HepG2 (cell line): ENCODE measurements at regions not wholly inside any gene's neighbourhood (a gene's known extent, or its start where the extent isn't known, plus 50 kb on each side); places are given as distances from the start of the nearest gene placed in this dataset.
A peak's percentile ranks its signal among the peaks of the same experiment; 100 is the strongest.

ENCODE experiments used
- BCL6 ChIP-seq: IDR thresholded peaks from 2 replicates; pipeline ENCODE4 v1.6.1; 2016; ENCODE audit warnings: missing genetic modification reagents, missing compliant biosample characterization
- BCLAF1 ChIP-seq: fragments of 450-650 bp; IDR thresholded peaks from 2 replicates; pipeline ENCODE4 v1.6.1; 2017; ENCODE audit warnings: mild to moderate bottlenecking
- CCAR2 ChIP-seq: fragments of 200-400 bp; formaldehyde crosslinking; optimal IDR thresholded peaks from 2 replicates; pipeline ENCODE3; 2018; ENCODE audit warnings: low read depth, mild to moderate bottlenecking, low read length, moderate library complexity
- ELF3 ChIP-seq: IDR thresholded peaks from 2 replicates; pipeline ENCODE4 v1.6.1; 2016; ENCODE audit warnings: missing genetic modification reagents, missing compliant biosample characterization
- EZH2 ChIP-seq: conservative IDR thresholded peaks from 2 replicates; pipeline ENCODE4 v1.6.1; 2012; ENCODE audit warnings: mild to moderate bottlenecking, low read depth, low read length, moderate library complexity
- GABPA ChIP-seq, 2 experiments: IDR thresholded peaks; 2 replicates each; pipeline ENCODE4 v1.6.1; 2011 to 2016; ENCODE audit warnings: low read depth in 2 of 2, low read length in 1 of 2, missing biosample characterization in 1 of 2, missing genetic modification characterization in 1 of 2
- ISX ChIP-seq: sonication (generic); formaldehyde crosslinking; conservative IDR thresholded peaks from 2 replicates; pipeline ENCODE4 v1.5.0; 2020; ENCODE audit warnings: missing genetic modification reagents
- MIER2 ChIP-seq: IDR thresholded peaks from 2 replicates; pipeline ENCODE4 v1.6.1; 2016; ENCODE audit warnings: missing biosample characterization, missing genetic modification reagents
- NR0B2 ChIP-seq: sonication (generic); formaldehyde crosslinking; IDR thresholded peaks from 2 replicates; pipeline ENCODE4 v1.4.0; 2020; ENCODE audit warnings: mild to moderate bottlenecking, missing genetic modification reagents
- ONECUT2 ChIP-seq: sonication (generic); formaldehyde crosslinking; IDR thresholded peaks from 2 replicates; pipeline ENCODE4 v1.4.0; 2020; ENCODE audit warnings: missing genetic modification reagents
- PBX3 ChIP-seq: sonication (generic); formaldehyde crosslinking; IDR thresholded peaks from 2 replicates; pipeline ENCODE4 v1.8.1; 2023; ENCODE audit warnings: missing genetic modification reagents, inconsistent platforms, borderline replicate concordance
- SAFB2 ChIP-seq: sonication (generic); formaldehyde crosslinking; IDR thresholded peaks from 2 replicates; pipeline ENCODE4 v1.5.1; 2020; ENCODE audit warnings: missing genetic modification reagents, low read depth, mild to moderate bottlenecking, borderline replicate concordance
- SALL1 ChIP-seq: sonication (generic); formaldehyde crosslinking; IDR thresholded peaks from 2 replicates; pipeline ENCODE4 v1.8.0; 2022; ENCODE audit warnings: mild to moderate bottlenecking, missing genetic modification reagents
- SNAPC5 ChIP-seq: sonication (generic); formaldehyde crosslinking; IDR thresholded peaks from 2 replicates; pipeline ENCODE4 v1.8.1; 2023; ENCODE audit warnings: mild to moderate bottlenecking, missing genetic modification reagents, borderline replicate concordance
- SOX6 ChIP-seq, 2 experiments: fragments of 450-650 bp in 1 of 2; sonication (generic) in 1 of 2; formaldehyde crosslinking in 1 of 2; IDR thresholded peaks; 2 replicates each; pipeline versions ENCODE4 v1.4.0 to v1.6.1; 2017 to 2020; ENCODE audit warnings: antibody characterized with exemption in 1 of 2, mild to moderate bottlenecking in 1 of 2, missing genetic modification reagents in 1 of 2
- TCF7L2 ChIP-seq: IDR thresholded peaks from 2 replicates; pipeline ENCODE4 v1.6.1; 2011; ENCODE audit warnings: mild to moderate bottlenecking, low read depth, low read length, moderate library complexity
- TRIM22 ChIP-seq: fragments of 450-650 bp; IDR thresholded peaks from 2 replicates; pipeline ENCODE4 v1.6.1; 2017
- ZBTB20 ChIP-seq: sonication (generic); formaldehyde crosslinking; IDR thresholded peaks from 2 replicates; pipeline ENCODE4 v1.8.1; 2023; ENCODE audit warnings: missing genetic modification reagents, low read depth, mild to moderate bottlenecking, borderline replicate concordance
- ZFX ChIP-seq: sonication (generic); formaldehyde crosslinking; IDR thresholded peaks from 2 replicates; pipeline ENCODE4 v1.4.0; 2020; ENCODE audit warnings: mild to moderate bottlenecking, low read depth, missing genetic modification reagents, moderate library complexity
- ZKSCAN5 ChIP-seq: sonication (generic); formaldehyde crosslinking; IDR thresholded peaks from 2 replicates; pipeline ENCODE4 v1.5.1; 2020; ENCODE audit warnings: mild to moderate bottlenecking, missing genetic modification reagents
- ZMYM2 ChIP-seq: sonication (generic); formaldehyde crosslinking; IDR thresholded peaks from 2 replicates; pipeline ENCODE4 v1.8.0; 2022; ENCODE audit warnings: mild to moderate bottlenecking, missing genetic modification reagents
- ZNF121 ChIP-seq: sonication (generic); formaldehyde crosslinking; IDR thresholded peaks from 2 replicates; pipeline ENCODE4 v1.5.0; 2020; ENCODE audit warnings: mild to moderate bottlenecking, missing genetic modification reagents
- ZNF33A ChIP-seq: sonication (generic); formaldehyde crosslinking; IDR thresholded peaks from 2 replicates; pipeline ENCODE4 v1.5.1; 2020; ENCODE audit warnings: missing genetic modification reagents, mild to moderate bottlenecking, moderate library complexity, borderline replicate concordance
- ZNF501 ChIP-seq: sonication (generic); formaldehyde crosslinking; IDR thresholded peaks from 2 replicates; pipeline ENCODE4 v1.5.1; 2020; ENCODE audit warnings: mild to moderate bottlenecking, moderate library complexity, missing genetic modification reagents
- ZNF644 ChIP-seq: IDR thresholded peaks from 2 replicates; pipeline ENCODE4 v1.6.1; 2016; ENCODE audit warnings: low read depth

- no peak for TF ChIP-seq ZFX (CRISPR knock-in tag)
- no peak for TF ChIP-seq BCLAF1
- TF ChIP-seq TRIM22, result no peak
- TF ChIP-seq SNAPC5 (CRISPR knock-in tag), result no peak
- TF ChIP-seq ZNF33A, result no peak
- TF ChIP-seq ZMYM2, result peak; percentile 83
- TF ChIP-seq SAFB2 (CRISPR knock-in tag), result no peak; the same call in 1 of the 2 replicates
- no peak for TF ChIP-seq SOX6 (IDR thresholded peaks at IDR 0.05)
- TF ChIP-seq SOX6 (CRISPR knock-in tag; IDR thresholded peaks at IDR 0.05), result peak; percentile 96
- TF ChIP-seq BCL6 (CRISPR knock-in tag), result peak; percentile 96
- TF ChIP-seq SALL1, result peak; percentile 98
- no peak for TF ChIP-seq PBX3
- TF ChIP-seq ONECUT2 (CRISPR knock-in tag), result peak; percentile 62
- TF ChIP-seq TCF7L2, result peak; percentile 88
- peak; percentile 43; the same call in 1 of the 2 replicates for TF ChIP-seq ZNF644 (CRISPR knock-in tag)
- no peak for TF ChIP-seq ZNF121 (CRISPR knock-in tag)
- TF ChIP-seq NR0B2 (CRISPR knock-in tag), result no peak
- no peak for TF ChIP-seq EZH2
- no peak for TF ChIP-seq GABPA (IDR thresholded peaks at IDR 0.05; ENCODE audit: low read depth, low read length)
- TF ChIP-seq GABPA (CRISPR knock-in tag; IDR thresholded peaks at IDR 0.05; ENCODE audit: low read depth), result peak; percentile 40; the same call in 1 of the 2 replicates
- TF ChIP-seq MIER2 (CRISPR knock-in tag), result peak; percentile 48; the same call in 1 of the 2 replicates
- TF ChIP-seq ZNF501 (CRISPR knock-in tag), result peak; percentile 66; the same call in 1 of the 2 replicates
- no peak for TF ChIP-seq ISX (CRISPR knock-in tag)
- peak; percentile 97 for TF ChIP-seq ELF3
- no peak for TF ChIP-seq CCAR2
- TF ChIP-seq ZKSCAN5 (CRISPR knock-in tag), result no peak
- TF ChIP-seq ZBTB20 (CRISPR knock-in tag), result peak; percentile 88; the same call in 1 of the 2 replicates
Measured at GRCh38 chr1:88175631-88176226, 508.3 kb upstream of the PKN2 start (continued).
